Neuronal stem cell (in vitro differentiated cells): ENCODE measurements at regions not wholly inside any gene's neighbourhood (a gene's known extent, or its start where the extent isn't known, plus 50 kb on each side); places are given as distances from the start of the nearest gene placed in this dataset.

Experiments used
- DNase-seq: peaks from one replicate; pipeline ENCODE4 v3.0.0-alpha.2; 2013; ENCODE audit warnings: low spot score
- H2AFZ ChIP-seq: one replicate; pipeline ENCODE4 v1.6.1; 2013; ENCODE audit warnings: mild to moderate bottlenecking, low read length, inconsistent platforms
- H2AK5ac ChIP-seq: 2 replicates; pipeline ENCODE4 v1.6.1; 2013; ENCODE audit warnings: low read depth, mild to moderate bottlenecking, inconsistent platforms, low read length, moderate library complexity, mixed read lengths
- H2BK120ac ChIP-seq: 2 replicates; pipeline ENCODE4 v1.6.1; 2013; ENCODE audit warnings: low read depth, mild to moderate bottlenecking, inconsistent platforms, low read length, moderate library complexity, mixed read lengths
- H2BK12ac ChIP-seq: one replicate; pipeline ENCODE4 v1.6.1; 2013; ENCODE audit warnings: low read length, inconsistent platforms
- H2BK15ac ChIP-seq: 2 replicates; pipeline ENCODE4 v1.6.1; 2013; ENCODE audit warnings: mild to moderate bottlenecking, low read length, inconsistent platforms, mixed read lengths
- H2BK5ac ChIP-seq: one replicate; pipeline ENCODE4 v1.6.1; 2013; ENCODE audit warnings: inconsistent platforms, mild to moderate bottlenecking, low read length, moderate library complexity
- H3K14ac ChIP-seq: one replicate; pipeline ENCODE4 v1.6.1; 2013; ENCODE audit warnings: low read length, inconsistent platforms
- H3K18ac ChIP-seq: 2 replicates; pipeline ENCODE4 v1.6.1; 2013; ENCODE audit warnings: low read length, inconsistent platforms
- H3K23ac ChIP-seq: 2 replicates; pipeline ENCODE4 v1.6.1; 2013; ENCODE audit warnings: low read depth, mild to moderate bottlenecking, mixed read lengths, low read length, inconsistent platforms; ENCODE audit not compliant: poor library complexity
- H3K27ac ChIP-seq: replicated peaks from 3 replicates; pipeline ENCODE4 v1.5.1; 2013; ENCODE audit warnings: low read length, inconsistent platforms
- H3K27me3 ChIP-seq, 3 experiments: 2 replicates each; pipeline ENCODE4 v1.6.1; 2013; ENCODE audit warnings: low read length in 3 of 3, mild to moderate bottlenecking in 2 of 3, inconsistent platforms in 1 of 3, low read depth in 1 of 3, mixed read lengths in 1 of 3, moderate library complexity in 1 of 3; ENCODE audit not compliant: control insufficient read depth in 3 of 3, insufficient read depth in 3 of 3
- H3K36me3 ChIP-seq, 2 donors: replicated peaks in 1 of 2; 2 replicates each; pipeline ENCODE4 v1.6.1; 2013; ENCODE audit warnings: low read length in 2 of 2; ENCODE audit not compliant: control insufficient read depth in 2 of 2, insufficient read depth in 2 of 2
- H3K4ac ChIP-seq: 2 replicates; pipeline ENCODE4 v1.6.1; 2013; ENCODE audit warnings: inconsistent platforms, mild to moderate bottlenecking, low read length, moderate library complexity
- H3K4me1 ChIP-seq, 2 donors: 1 replicate in 1 of 2; 2 replicates in 1 of 2; pipeline ENCODE4 v1.6.1; 2013; ENCODE audit warnings: low read length in 2 of 2, low read depth in 1 of 2; ENCODE audit not compliant: control insufficient read depth in 2 of 2, insufficient read depth in 1 of 2
- H3K4me2 ChIP-seq: one replicate; pipeline ENCODE4 v1.6.1; 2013; ENCODE audit warnings: mild to moderate bottlenecking, low read length, inconsistent platforms; ENCODE audit not compliant: insufficient read depth, poor library complexity, severe bottlenecking
- H3K4me3 ChIP-seq, 2 donors: 2 replicates each; pipeline ENCODE4 v1.5.1; 2013; ENCODE audit warnings: low read length in 2 of 2, mild to moderate bottlenecking in 2 of 2, inconsistent platforms in 1 of 2, moderate library complexity in 1 of 2
- H3K79me1 ChIP-seq: one replicate; pipeline ENCODE4 v1.6.1; 2013; ENCODE audit warnings: low read depth, mild to moderate bottlenecking, inconsistent platforms, low read length, moderate library complexity
- H3K9ac ChIP-seq: one replicate; pipeline ENCODE4 v1.6.1; 2013; ENCODE audit warnings: mild to moderate bottlenecking, low read depth, low read length, inconsistent platforms; ENCODE audit not compliant: poor library complexity
- H3K9me3 ChIP-seq, 2 donors: replicated peaks in 1 of 2; 2 replicates each; pipeline versions ENCODE3 to v1.6.1; 2013; ENCODE audit warnings: low read length in 2 of 2, mild to moderate bottlenecking in 2 of 2, inconsistent platforms in 1 of 2, low read depth in 1 of 2, mixed read lengths in 1 of 2, moderate library complexity in 1 of 2; ENCODE audit not compliant: control insufficient read depth in 2 of 2, insufficient read depth in 1 of 2
- H4K8ac ChIP-seq: one replicate; pipeline ENCODE4 v1.6.1; 2013; ENCODE audit warnings: low read depth, mild to moderate bottlenecking, inconsistent platforms, low read length, moderate library complexity
- H4K91ac ChIP-seq: one replicate; pipeline ENCODE4 v1.6.1; 2013; ENCODE audit warnings: low read length, low read depth, mild to moderate bottlenecking, inconsistent platforms; ENCODE audit not compliant: poor library complexity
- WGBS, 2 donors: extraction: QIAGEN DNeasy Blood & Tissue Kit; methylation state at CpG; one replicate each; pipeline ENCODE4 v1.1.7; 2013; ENCODE audit warnings: missing lambda C conversion rate in 2 of 2, mixed read lengths in 1 of 2; ENCODE audit not compliant: insufficient read length in 2 of 2, insufficient replicate concordance in 1 of 2; ENCODE audit errors: extremely low coverage in 2 of 2; 5-methylcytosine and 5-hydroxymethylcytosine counted together

- Histone ChIP-seq H3K36me3 (peaks cover 0 to 26% of the 10 kb centered on the region in 2 donors), H3K14ac (no peak overlapping the region)
These were observed 247.8 kb downstream of the PRL start for GRCh38 chr6:22049002-22049401.

DNA sequence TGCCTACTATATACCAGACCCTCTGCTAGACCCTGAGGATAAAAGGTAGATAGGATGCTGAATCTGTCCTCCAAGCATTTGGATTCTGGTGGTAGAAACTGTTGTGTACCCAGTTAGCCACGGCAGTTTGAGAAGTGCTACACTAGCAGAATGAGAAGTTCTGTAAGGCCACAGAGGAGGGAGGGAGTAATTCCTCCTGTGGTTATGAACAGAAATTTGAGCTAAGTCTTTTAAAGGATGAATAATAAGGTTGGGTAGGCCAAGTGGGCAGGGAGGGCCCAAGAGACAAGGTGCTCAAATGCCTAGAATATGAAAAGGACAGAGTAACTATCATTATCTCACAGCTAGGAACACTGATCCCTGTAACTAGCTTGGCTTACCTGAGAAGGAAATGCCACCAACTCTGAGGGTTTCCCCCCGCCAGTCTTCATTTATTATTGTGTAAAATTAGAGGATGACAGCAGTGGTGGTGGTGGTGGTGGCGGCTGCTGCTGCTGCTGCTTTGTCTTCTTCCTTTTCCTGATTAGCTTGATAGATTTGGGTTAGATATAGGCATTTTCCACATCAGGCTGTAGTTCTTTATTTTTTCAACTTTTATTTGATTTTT, 243.3 kb downstream of the PRL start:
- Histone ChIP-seq H2BK15ac (no peak overlapping the region), H3K4me1 (no peaks in the 10 kb centered on the region), H2BK5ac (no peak overlapping the region), H3K4me2 (no peak overlapping the region), H3K79me1 (no peaks in the 10 kb centered on the region), H3K27ac (no peak overlapping the region), H3K27me3 (no peaks in the 10 kb centered on the region), H3K36me3 (peaks cover 0 to 41% of the 10 kb centered on the region in 2 donors), H3K4me3 (no peak overlapping the region), H3K4ac (no peak overlapping the region), H3K9me3 (peaks cover 4 to 17% of the 10 kb centered on the region in 2 donors), H3K9ac (no peak overlapping the region), H3K23ac (no peak overlapping the region), H4K8ac (no peak overlapping the region), H2AK5ac (no peak overlapping the region), H3K18ac (no peak overlapping the region), H2BK120ac (no peak overlapping the region), H2BK12ac (no peak overlapping the region), H3K14ac (no peak overlapping the region), H4K91ac (no peak overlapping the region), H2AFZ (no peak overlapping the region)
- no peak for DNase-seq
- no CpG with 5 or more reads among the region's 3 CpGs for WGBS, 2 donors

More at GRCh38 chr6:22049002-22049401, 247.8 kb downstream of the PRL start:
- H2BK5ac ChIP-seq: no peak overlapping the region
- no peak overlapping the region for H2BK15ac ChIP-seq
- H3K79me1 ChIP-seq: no peaks in the 10 kb centered on the region
- peaks cover 0 to 4% of the 10 kb centered on the region in 2 donors for H3K9me3 ChIP-seq
- H3K27ac ChIP-seq: no peak overlapping the region
- no peaks in the 10 kb centered on the region for H3K4me1 ChIP-seq
- no peak for DNase-seq
- no peak overlapping the region for H3K4me3 ChIP-seq
- no peak overlapping the region for H2AK5ac ChIP-seq
- H3K9ac ChIP-seq: no peak overlapping the region
- H2AFZ ChIP-seq: no peak overlapping the region
- no peak overlapping the region for H3K4ac ChIP-seq
- H4K91ac ChIP-seq: no peak overlapping the region
- H4K8ac ChIP-seq: no peak overlapping the region
- no peak overlapping the region for H3K4me2 ChIP-seq
- no peak overlapping the region for H2BK12ac ChIP-seq
- no peak overlapping the region for H2BK120ac ChIP-seq
- no peak overlapping the region for H3K23ac ChIP-seq
- no peak overlapping the region for H3K18ac ChIP-seq
- no peaks in the 10 kb centered on the region for H3K27me3 ChIP-seq

DNA sequence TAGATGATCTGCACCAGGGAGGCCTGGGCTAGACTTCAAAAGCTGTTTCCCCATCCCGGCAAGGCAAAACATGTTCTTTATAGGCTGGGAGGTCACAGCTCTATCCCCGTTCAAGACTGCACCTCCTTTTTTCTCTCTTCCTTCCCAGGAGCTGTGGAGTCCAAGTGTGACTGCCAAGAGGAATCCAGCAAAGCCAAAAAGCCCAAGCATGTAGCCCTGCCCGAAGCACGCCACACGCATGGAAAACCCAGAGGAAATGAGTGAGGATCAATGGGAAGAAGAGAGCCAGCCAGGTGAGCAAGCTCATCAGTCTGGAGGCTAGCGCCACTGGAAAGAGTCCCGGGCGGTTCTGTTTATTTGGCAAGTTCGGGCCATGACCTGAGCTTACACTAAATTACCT, 240.4 kb downstream of the PRL start:
- H4K91ac ChIP-seq: no peak overlapping the region
- H2AK5ac ChIP-seq: no peak overlapping the region
- H2BK120ac ChIP-seq: no peak overlapping the region
- H3K4ac ChIP-seq: no peak overlapping the region
- H2BK5ac ChIP-seq: no peak overlapping the region
- H3K27me3 ChIP-seq: no peaks in the 10 kb centered on the region
- no peak overlapping the region for H2AFZ ChIP-seq
- WGBS, 2 donors: no CpG with 5 or more reads among the region's 9 CpGs
- H3K4me3 ChIP-seq: no peak overlapping the region
- H3K36me3 ChIP-seq: peaks cover 0 to 49% of the 10 kb centered on the region in 2 donors
- H3K4me1 ChIP-seq: no peaks in the 10 kb centered on the region
- no peak overlapping the region for H3K9ac ChIP-seq
- no peak overlapping the region for H3K27ac ChIP-seq
- no peak overlapping the region for H3K23ac ChIP-seq
- H4K8ac ChIP-seq: no peak overlapping the region
- H3K14ac ChIP-seq: no peak overlapping the region
- no peak overlapping the region for H3K4me2 ChIP-seq
- peaks cover 4 to 17% of the 10 kb centered on the region in 2 donors for H3K9me3 ChIP-seq
- DNase-seq: no peak
- no peaks in the 10 kb centered on the region for H3K79me1 ChIP-seq
- H2BK12ac ChIP-seq: no peak overlapping the region
- H2BK15ac ChIP-seq: no peak overlapping the region
- no peak overlapping the region for H3K18ac ChIP-seq

DNA sequence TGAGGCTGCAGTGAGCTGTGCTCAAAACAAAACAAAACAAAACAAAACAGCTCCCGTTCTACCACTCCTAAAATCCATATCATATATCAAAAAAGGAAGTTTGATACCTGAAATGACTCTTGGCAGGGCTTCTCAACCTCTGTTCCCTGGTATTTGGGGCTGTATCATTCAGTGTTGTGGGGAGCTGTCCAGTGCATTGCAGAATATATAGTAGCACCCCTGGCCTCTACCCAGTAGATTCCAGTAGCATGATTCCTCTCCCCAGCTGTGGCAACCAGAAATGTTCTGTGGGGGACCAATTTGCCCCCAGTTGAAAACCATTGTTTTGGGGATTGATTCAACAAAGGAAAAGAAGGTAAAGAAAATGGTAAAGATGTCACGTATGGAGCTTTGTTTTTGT, 238.9 kb downstream of the PRL start:
- Histone ChIP-seq H3K18ac (no peak overlapping the region), H2BK12ac (no peak overlapping the region), H3K36me3 (peaks cover 1 to 45% of the 10 kb centered on the region in 2 donors), H3K14ac (no peak overlapping the region), H3K4me3 (no peak overlapping the region), H4K91ac (no peak overlapping the region), H3K9me3 (peaks cover 4 to 18% of the 10 kb centered on the region in 2 donors), H3K4me1 (no peaks in the 10 kb centered on the region), H2AFZ (no peak overlapping the region), H3K27ac (no peak overlapping the region), H2BK15ac (no peak overlapping the region), H2BK5ac (no peak overlapping the region), H4K8ac (no peak overlapping the region), H3K23ac (no peak overlapping the region), H3K4me2 (no peak overlapping the region), H3K79me1 (no peaks in the 10 kb centered on the region), H3K9ac (no peak overlapping the region), H2AK5ac (no peak overlapping the region), H2BK120ac (no peak overlapping the region), H3K27me3 (no peaks in the 10 kb centered on the region), H3K4ac (no peak overlapping the region)
- no CpG with 5 or more reads among the region's 2 CpGs for WGBS, 2 donors
- no peak for DNase-seq
